ENCODE measurements at regions not wholly inside any gene's neighbourhood (a gene's known extent, or its start where the extent isn't known, plus 50 kb on each side); places are given as distances from the start of the nearest gene placed in this dataset.
"Not testable (repeated sequence)": the region's sequence is repeated elsewhere in the genome, so short reads cannot be mapped to it uniquely, and the experiment has no call there.

- DNase-seq = no peak
These were observed 158.3 kb upstream of the MAP3K1 start for GRCh38 chr5:56656846-56657726.

- DNase-seq = no peak
These were observed 163.5 kb upstream of the MAP3K1 start for GRCh38 chr5:56651893-56652292.

- no peak for DNase-seq
These were observed 165.0 kb upstream of the MAP3K1 start for GRCh38 chr5:56650386-56650785.

GRCh38 chr5:56649569-56649968 lies 165.8 kb upstream of the MAP3K1 start:
- no peak for DNase-seq

- no peak for DNase-seq
These were observed 166.8 kb upstream of the MAP3K1 start for GRCh38 chr5:56648460-56649034.

GRCh38 chr5:56647099-56647850 lies 168.1 kb upstream of the MAP3K1 start:
- DNase-seq = no peak

GRCh38 chr5:56641635-56642260 lies 173.6 kb upstream of the MAP3K1 start:
- no peak for DNase-seq

- DNase-seq = no peak
These were observed 174.5 kb upstream of the MAP3K1 start for GRCh38 chr5:56640763-56641406.

GRCh38 chr5:56639476-56639875 lies 175.9 kb upstream of the MAP3K1 start:
- DNase-seq = no peak

GRCh38 chr5:56638768-56639238 lies 176.5 kb upstream of the MAP3K1 start:
- DNase-seq = peak; percentile 9

GRCh38 chr5:56638061-56638621 lies 177.2 kb upstream of the MAP3K1 start:
- DNase-seq = peak; percentile 29

GRCh38 chr5:56637321-56637920 lies 177.9 kb upstream of the MAP3K1 start:
- DNase-seq = no peak

GRCh38 chr5:56633950-56634349 lies 181.4 kb upstream of the MAP3K1 start:
- no peak for DNase-seq

- no peak for DNase-seq
These were observed 182.4 kb upstream of the MAP3K1 start for GRCh38 chr5:56632939-56633338.

GRCh38 chr5:56632199-56632598 lies 183.2 kb upstream of the MAP3K1 start:
- no peak for DNase-seq

GRCh38 chr5:56631719-56632118 lies 183.6 kb upstream of the MAP3K1 start:
- no peak for DNase-seq

GRCh38 chr5:56628616-56629015 lies 186.7 kb upstream of the MAP3K1 start:
- DNase-seq = not testable (repeated sequence)

GRCh38 chr5:56625541-56625940 lies 189.8 kb upstream of the MAP3K1 start:
- DNase-seq = no peak

GRCh38 chr5:56624751-56625150 lies 190.6 kb upstream of the MAP3K1 start:
- DNase-seq = no peak

GRCh38 chr5:56622141-56622540 lies 193.2 kb upstream of the MAP3K1 start:
- no peak for DNase-seq

- no peak for DNase-seq
These were observed 194.3 kb upstream of the MAP3K1 start for GRCh38 chr5:56620903-56621677.
